Naive thymus-derived CD8-positive, alpha-beta T cell (primary cell): ENCODE measurements at regions not wholly inside any gene's neighbourhood (a gene's known extent, or its start where the extent isn't known, plus 50 kb on each side); places are given as distances from the start of the nearest gene placed in this dataset.
"Not testable (repeated sequence)": the region's sequence is repeated elsewhere in the genome, so short reads cannot be mapped to it uniquely, and the experiment has no call there.

ENCODE experiments used
- ATAC-seq, 2 donors: fragments of 150-1000 bp; cut with Tn5 transposase in 1 of 2; sonication (Bioruptor Pico), chemical (Tn5 transposase) in 1 of 2; 1 replicate in 1 of 2; 2 replicates in 1 of 2; pipeline ENCODE4 v1.10.0; 2021; ENCODE audit warnings: mild to moderate bottlenecking in 2 of 2, moderate library complexity in 2 of 2
- POLR2A ChIA-PET: fragments of 350-600 bp; sonication (Branson Sonifier 250); formaldehyde crosslinking; loops from one replicate; lab custom pipeline; 2021; ENCODE audit warnings: antibody characterized with exemption; lab: Charles Lee
- DNase-seq, 10 donors: peaks; one replicate each; pipeline versions ENCODE4 v3.0.0 to v3.0.0-alpha.2; 2020 to 2022
- H3K27ac Mint-ChIP-seq, 10 donors: one replicate each; pipeline ENCODE4 v1.8.0; 2020 to 2022; ENCODE audit warnings: mild to moderate bottlenecking in 10 of 10, mixed read lengths in 10 of 10, moderate library complexity in 4 of 10, inconsistent platforms in 1 of 10
- H3K27me3 Mint-ChIP-seq, 5 donors: one replicate each; pipeline ENCODE4 v1.8.0; 2021 to 2022; ENCODE audit warnings: mixed read lengths in 5 of 5
- H3K36me3 Mint-ChIP-seq, 3 donors: one replicate each; pipeline ENCODE4 v1.8.0; 2020 to 2022; ENCODE audit warnings: mixed read lengths in 3 of 3, mild to moderate bottlenecking in 2 of 3, inconsistent platforms in 1 of 3
- H3K4me1 Mint-ChIP-seq, 4 donors: one replicate each; pipeline ENCODE4 v1.8.0; 2021 to 2022; ENCODE audit warnings: mixed read lengths in 4 of 4
- H3K4me3 Mint-ChIP-seq, 10 donors: one replicate each; pipeline ENCODE4 v1.8.0; 2020 to 2022; ENCODE audit warnings: mild to moderate bottlenecking in 10 of 10, mixed read lengths in 10 of 10, moderate library complexity in 6 of 10, inconsistent platforms in 1 of 10
- H3K9me3 Mint-ChIP-seq, 9 donors: one replicate each; pipeline ENCODE4 v1.8.0; 2020 to 2022; ENCODE audit warnings: mixed read lengths in 9 of 9, mild to moderate bottlenecking in 3 of 9, inconsistent platforms in 1 of 9, moderate library complexity in 1 of 9

GRCh38 chr2:34789169-34789568 is 1190.1 kb upstream of the FAM98A start:
- no peak for ATAC-seq
- Mint-ChIP-seq H3K4me3 (no peak overlapping the region), H3K27me3 (no peaks in the 10 kb centered on the region), H3K9me3 (peaks cover 0 to 15% (median 4%) of the 10 kb centered on the region in 9 donors), H3K4me1 (peaks cover 0 to 2% (median 0%) of the 10 kb centered on the region in 4 donors), H3K36me3 (no peaks in the 10 kb centered on the region), H3K27ac (no peak overlapping the region)
- POLR2A ChIA-PET, result no interaction called here
- no peak for DNase-seq

- no peaks in the 10 kb centered on the region for H3K27me3 Mint-ChIP-seq
- DNase-seq, result no peak
- H3K36me3 Mint-ChIP-seq, result no peaks in the 10 kb centered on the region
- H3K27ac Mint-ChIP-seq, result no peak overlapping the region
- ATAC-seq, result no peak
- peaks cover 0 to 15% (median 4%) of the 10 kb centered on the region in 9 donors for H3K9me3 Mint-ChIP-seq
- H3K4me1 Mint-ChIP-seq, result peaks cover 0 to 2% (median 0%) of the 10 kb centered on the region in 4 donors
- H3K4me3 Mint-ChIP-seq, result no peak overlapping the region
- POLR2A ChIA-PET, result no interaction called here
Measured at GRCh38 chr2:34787341-34787740, 1188.2 kb upstream of the FAM98A start.

GRCh38 chr2:34785206-34785785 is 1186.2 kb upstream of the FAM98A start:
- no peak overlapping the region for H3K4me3 Mint-ChIP-seq
- H3K4me1 Mint-ChIP-seq, result peaks cover 0 to 2% (median 0%) of the 10 kb centered on the region in 4 donors
- DNase-seq (no peak), ATAC-seq (no peak)
- no peaks in the 10 kb centered on the region for H3K27me3 Mint-ChIP-seq
- no peaks in the 10 kb centered on the region for H3K36me3 Mint-ChIP-seq
- H3K27ac Mint-ChIP-seq, result no peak overlapping the region
- H3K9me3 Mint-ChIP-seq, result peaks cover 0 to 17% (median 7%) of the 10 kb centered on the region in 9 donors
- POLR2A ChIA-PET, result no interaction called here

- ATAC-seq (no peak), DNase-seq (no peak)
- Mint-ChIP-seq H3K9me3 (peaks cover 0 to 19% (median 6%) of the 10 kb centered on the region in 9 donors), H3K4me3 (no peak overlapping the region), H3K36me3 (no peaks in the 10 kb centered on the region), H3K27ac (no peak overlapping the region), H3K4me1 (no peaks in the 10 kb centered on the region), H3K27me3 (no peaks in the 10 kb centered on the region)
- POLR2A ChIA-PET, result no interaction called here
Measured at GRCh38 chr2:34784701-34785100, 1185.6 kb upstream of the FAM98A start.

DNA sequence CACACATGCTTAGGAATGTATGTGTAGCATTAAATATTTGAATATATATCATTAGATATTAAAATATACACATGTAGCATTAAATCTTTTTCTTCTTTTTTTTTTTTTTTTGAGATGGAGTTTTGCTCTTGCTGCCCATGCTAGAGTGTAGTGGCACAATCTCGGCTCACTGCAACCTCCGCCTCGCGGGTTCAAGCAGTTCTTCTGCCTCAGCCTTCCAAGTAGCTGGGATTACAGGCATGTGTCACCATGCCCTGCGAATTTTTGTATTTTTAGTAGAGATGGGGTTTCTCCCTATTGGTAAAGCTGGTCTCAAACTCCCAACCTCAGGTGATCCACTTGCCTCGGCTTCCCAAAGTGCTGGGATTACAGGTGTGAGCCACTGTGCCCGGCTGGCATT is 1151.6 kb upstream of the FAM98A start:
- ATAC-seq, POLR2A ChIA-PET, H3K27me3 Mint-ChIP-seq: not testable (repeated sequence)

GRCh38 chr2:34747643-34748042 is 1148.5 kb upstream of the FAM98A start:
- peaks cover 0 to 7% (median 3%) of the 10 kb centered on the region in 9 donors for H3K9me3 Mint-ChIP-seq
- ATAC-seq, result no peak
- H3K4me1 Mint-ChIP-seq, result no peaks in the 10 kb centered on the region
- H3K36me3 Mint-ChIP-seq, result no peaks in the 10 kb centered on the region
- DNase-seq, result no peak
- H3K27ac Mint-ChIP-seq, result no peak overlapping the region
- POLR2A ChIA-PET, result no interaction called here
- H3K4me3 Mint-ChIP-seq, result no peak overlapping the region
- H3K27me3 Mint-ChIP-seq, result no peaks in the 10 kb centered on the region

More for the DNA sequence above, 1151.6 kb upstream of the FAM98A start:
- not testable (repeated sequence) for DNase-seq, H3K4me1 Mint-ChIP-seq, H3K36me3 Mint-ChIP-seq, H3K4me3 Mint-ChIP-seq, H3K27ac Mint-ChIP-seq
- peaks cover 0 to 13% (median 7%) of the 10 kb centered on the region in 9 donors for H3K9me3 Mint-ChIP-seq

DNA sequence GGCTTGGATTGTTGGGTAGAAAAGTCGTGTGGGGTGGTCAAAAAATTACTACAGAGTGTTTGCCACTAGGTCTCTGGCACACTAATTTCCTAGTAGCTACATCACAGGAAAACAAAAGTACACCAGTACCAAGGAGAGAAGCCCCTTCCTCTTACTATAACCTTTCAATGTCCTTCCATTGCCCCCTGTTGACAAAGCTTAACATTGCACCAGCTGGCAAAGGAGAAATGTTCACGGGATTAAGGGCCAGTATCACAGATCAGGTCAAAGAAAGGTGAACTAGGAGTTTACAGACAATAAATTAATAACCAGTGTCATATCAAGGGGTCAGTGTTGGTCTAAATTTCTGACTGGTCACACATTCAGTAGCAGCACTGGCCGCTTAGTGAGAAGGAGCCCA is 1139.6 kb upstream of the FAM98A start:
- Mint-ChIP-seq H3K27me3 (no peaks in the 10 kb centered on the region), H3K4me1 (no peaks in the 10 kb centered on the region), H3K36me3 (no peaks in the 10 kb centered on the region), H3K4me3 (no peak overlapping the region), H3K27ac (no peak overlapping the region), H3K9me3 (peaks cover 0 to 14% (median 5%) of the 10 kb centered on the region in 9 donors)
- ATAC-seq (no peak), DNase-seq (no peak)
- POLR2A ChIA-PET, result no interaction called here

DNA sequence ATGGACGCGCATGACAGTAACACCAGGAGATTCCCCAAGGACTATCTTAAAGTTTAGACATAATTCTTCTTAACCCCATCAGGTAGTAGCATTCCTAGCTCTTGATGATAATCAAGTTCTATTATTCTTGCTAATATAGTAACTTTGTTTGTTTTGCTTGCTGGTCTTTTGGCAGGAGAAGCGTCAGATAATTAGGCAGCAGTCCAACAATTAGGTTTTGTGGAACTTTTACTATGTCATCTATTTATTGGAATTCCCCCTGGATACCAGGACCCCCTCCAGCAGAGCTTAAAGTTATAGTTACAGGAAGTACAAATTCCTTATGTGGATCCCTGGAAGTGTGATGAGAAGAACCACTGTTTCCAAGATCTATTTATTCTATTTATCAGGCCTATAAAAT is 1138.0 kb upstream of the FAM98A start:
- POLR2A ChIA-PET, result no interaction called here
- ATAC-seq, result no peak

GRCh38 chr2:34736482-34736881 is 1137.4 kb upstream of the FAM98A start:
- Mint-ChIP-seq H3K36me3 (no peaks in the 10 kb centered on the region), H3K4me3 (no peak overlapping the region), H3K4me1 (no peaks in the 10 kb centered on the region), H3K27ac (no peak overlapping the region), H3K27me3 (no peaks in the 10 kb centered on the region), H3K9me3 (peaks cover 0 to 14% (median 9%) of the 10 kb centered on the region in 9 donors)
- no peak for ATAC-seq
- POLR2A ChIA-PET, result no interaction called here
- no peak for DNase-seq

More for the DNA sequence above, 1138.0 kb upstream of the FAM98A start:
- Mint-ChIP-seq H3K27ac (no peak overlapping the region), H3K27me3 (no peaks in the 10 kb centered on the region), H3K36me3 (no peaks in the 10 kb centered on the region), H3K4me1 (no peaks in the 10 kb centered on the region), H3K9me3 (peaks cover 0 to 14% (median 9%) of the 10 kb centered on the region in 9 donors), H3K4me3 (no peak overlapping the region)
- DNase-seq, result no peak

DNA sequence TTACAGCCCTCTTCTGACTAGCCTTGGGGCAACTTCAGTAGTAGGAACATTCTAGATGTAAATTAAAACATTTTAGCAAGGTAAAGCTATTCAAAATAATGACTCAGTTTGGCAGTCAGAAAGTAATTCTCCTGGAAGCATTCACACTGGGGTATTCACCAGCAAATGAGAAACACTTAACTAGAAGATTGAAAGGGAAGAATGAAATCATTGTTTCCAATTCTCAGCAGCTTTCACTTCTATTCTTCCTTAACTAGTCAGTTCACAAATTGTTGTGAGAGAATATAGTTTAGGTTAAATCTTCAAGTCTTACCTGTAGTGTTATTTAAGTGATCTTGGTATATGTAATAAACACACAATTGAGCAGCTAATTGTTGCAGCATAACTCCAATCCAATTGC is 1135.6 kb upstream of the FAM98A start:
- Mint-ChIP-seq H3K4me3 (no peak overlapping the region), H3K27me3 (no peaks in the 10 kb centered on the region), H3K27ac (no peak overlapping the region), H3K9me3 (peaks cover 0 to 15% (median 7%) of the 10 kb centered on the region in 9 donors), H3K36me3 (no peaks in the 10 kb centered on the region), H3K4me1 (no peaks in the 10 kb centered on the region)
- DNase-seq, result no peak
- ATAC-seq, result no peak
- POLR2A ChIA-PET, result no interaction called here

DNA sequence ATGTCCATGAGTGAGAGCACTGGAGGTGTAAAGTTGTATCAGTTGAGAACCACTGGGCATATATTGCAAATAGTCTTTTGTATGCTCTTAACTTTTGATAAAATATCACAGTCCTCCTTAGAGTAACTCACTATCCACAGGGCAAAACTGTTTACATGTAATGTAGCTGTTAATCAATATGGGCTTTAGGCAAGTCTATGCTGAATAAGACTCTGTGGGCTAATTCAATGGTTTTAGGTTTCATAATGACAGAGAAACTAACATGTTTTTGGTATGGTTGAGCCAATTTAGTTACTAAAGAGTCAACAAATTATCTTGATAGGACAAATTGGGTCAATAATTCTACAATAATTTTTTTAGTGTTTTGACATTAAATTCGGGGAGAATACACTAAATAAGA is 1134.9 kb upstream of the FAM98A start:
- POLR2A ChIA-PET, result no interaction called here
- no peaks in the 10 kb centered on the region for H3K4me1 Mint-ChIP-seq
- H3K4me3 Mint-ChIP-seq, result no peak overlapping the region
- DNase-seq (no peak), ATAC-seq (no peak)
- H3K36me3 Mint-ChIP-seq, result no peaks in the 10 kb centered on the region
- no peak overlapping the region for H3K27ac Mint-ChIP-seq
- H3K27me3 Mint-ChIP-seq, result no peaks in the 10 kb centered on the region
- peaks cover 0 to 20% (median 5%) of the 10 kb centered on the region in 9 donors for H3K9me3 Mint-ChIP-seq

DNA sequence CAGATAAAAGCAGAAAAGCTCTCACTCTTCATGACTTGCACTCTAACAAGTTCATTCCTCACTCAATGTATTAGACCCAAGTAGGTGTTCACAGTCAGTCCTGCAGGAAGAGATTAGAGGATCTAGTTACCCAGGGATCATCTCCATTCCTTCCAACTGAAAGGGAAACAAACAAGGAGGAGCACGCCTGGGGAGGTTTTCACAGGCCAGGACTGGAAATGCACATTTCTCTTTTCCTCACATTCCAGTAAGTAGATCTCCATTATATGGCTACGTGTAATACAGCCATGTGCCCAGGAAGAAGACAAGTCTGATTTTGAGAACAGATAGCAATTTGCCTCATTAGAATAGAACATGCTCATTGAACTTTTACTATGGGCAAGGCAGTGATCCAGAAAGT is 1132.2 kb upstream of the FAM98A start:
- POLR2A ChIA-PET, result no interaction called here
- Mint-ChIP-seq H3K27me3 (no peaks in the 10 kb centered on the region), H3K4me3 (no peak overlapping the region), H3K36me3 (no peaks in the 10 kb centered on the region), H3K4me1 (no peaks in the 10 kb centered on the region), H3K9me3 (peaks cover 0 to 17% (median 0%) of the 10 kb centered on the region in 9 donors), H3K27ac (no peak overlapping the region)
- ATAC-seq (no peak), DNase-seq (no peak)

DNA sequence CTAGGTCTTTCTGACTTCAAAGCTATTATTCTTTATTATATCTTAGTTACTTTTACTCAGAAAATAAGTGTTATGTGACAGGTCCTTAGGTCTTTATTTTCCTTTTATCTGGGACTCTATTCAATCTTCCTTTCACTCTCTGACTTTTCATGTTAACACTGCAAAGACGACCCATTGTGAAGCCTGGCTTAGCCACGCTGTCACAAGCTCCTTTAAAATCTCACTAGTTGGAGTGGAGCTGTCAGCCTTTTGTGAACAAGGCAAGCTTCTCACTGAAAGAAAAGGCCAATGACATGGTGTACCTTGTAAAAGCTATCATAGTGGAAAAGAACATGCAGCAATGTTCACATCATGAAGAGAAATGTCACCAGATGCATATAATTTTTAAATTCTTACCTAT is 1130.7 kb upstream of the FAM98A start:
- Mint-ChIP-seq H3K4me1 (no peaks in the 10 kb centered on the region), H3K27me3 (no peaks in the 10 kb centered on the region), H3K36me3 (no peaks in the 10 kb centered on the region), H3K4me3 (no peak overlapping the region), H3K27ac (no peak overlapping the region), H3K9me3 (peaks cover 0 to 17% (median 0%) of the 10 kb centered on the region in 9 donors)
- no peak for DNase-seq
- no peak for ATAC-seq
- POLR2A ChIA-PET, result no interaction called here

- Mint-ChIP-seq H3K4me1 (no peaks in the 10 kb centered on the region), H3K9me3 (peaks cover 0 to 10% (median 2%) of the 10 kb centered on the region in 9 donors), H3K27ac (no peak overlapping the region), H3K27me3 (no peaks in the 10 kb centered on the region), H3K36me3 (no peaks in the 10 kb centered on the region), H3K4me3 (no peak overlapping the region)
- ATAC-seq (no peak), DNase-seq (no peak)
- POLR2A ChIA-PET, result no interaction called here
Measured at GRCh38 chr2:34724107-34724506, 1125.0 kb upstream of the FAM98A start.
